ENCODE measurements at regions not wholly inside any gene's neighbourhood (a gene's known extent, or its start where the extent isn't known, plus 50 kb on each side); places are given as distances from the start of the nearest gene placed in this dataset.
"Not testable (repeated sequence)": the region's sequence is repeated elsewhere in the genome, so short reads cannot be mapped to it uniquely, and the experiment has no call there.

- no peak for DNase-seq
Measured at GRCh38 chr4:117014236-117014635, 71.1 kb downstream of the TRAM1L1 start.

- no peak for DNase-seq
Measured at GRCh38 chr4:117010671-117011070, 74.7 kb downstream of the TRAM1L1 start.

- DNase-seq: no peak
Measured at GRCh38 chr4:117001077-117001476, 84.3 kb downstream of the TRAM1L1 start.

- no peak for DNase-seq
Measured at GRCh38 chr4:116982656-116983055, 102.7 kb downstream of the TRAM1L1 start.

GRCh38 chr4:116980436-116980835 lies 104.9 kb downstream of the TRAM1L1 start:
- DNase-seq: not testable (repeated sequence)

- no peak for DNase-seq
Measured at GRCh38 chr4:116959045-116959444, 126.3 kb downstream of the TRAM1L1 start.

GRCh38 chr4:116953947-116954346 lies 131.4 kb downstream of the TRAM1L1 start:
- no peak for DNase-seq

- DNase-seq: no peak
Measured at GRCh38 chr4:116952530-116953136, 132.7 kb downstream of the TRAM1L1 start.

GRCh38 chr4:116949856-116950255 lies 135.5 kb downstream of the TRAM1L1 start:
- DNase-seq: no peak

GRCh38 chr4:116942315-116942714 lies 143.1 kb downstream of the TRAM1L1 start:
- DNase-seq: no peak

- no peak for DNase-seq
Measured at GRCh38 chr4:116930329-116930728, 155.0 kb downstream of the TRAM1L1 start.

GRCh38 chr4:116926631-116927295 lies 158.6 kb downstream of the TRAM1L1 start:
- DNase-seq: no peak

GRCh38 chr4:116925900-116926457 lies 159.4 kb downstream of the TRAM1L1 start:
- no peak for DNase-seq

- no peak for DNase-seq
Measured at GRCh38 chr4:116923389-116923788, 162.0 kb downstream of the TRAM1L1 start.

GRCh38 chr4:116913451-116913850 lies 171.9 kb downstream of the TRAM1L1 start:
- DNase-seq: no peak

- DNase-seq: no peak
Measured at GRCh38 chr4:116906758-116907157, 178.6 kb downstream of the TRAM1L1 start.

- no peak for DNase-seq
Measured at GRCh38 chr4:116899561-116899960, 185.8 kb downstream of the TRAM1L1 start.

- DNase-seq: no peak
Measured at GRCh38 chr4:116885579-116885978, 199.8 kb downstream of the TRAM1L1 start.

GRCh38 chr4:116882503-116882902 lies 202.9 kb downstream of the TRAM1L1 start:
- no peak for DNase-seq

- no peak for DNase-seq
Measured at GRCh38 chr4:116881077-116881476, 204.3 kb downstream of the TRAM1L1 start.

GRCh38 chr4:116880625-116881024 lies 204.8 kb downstream of the TRAM1L1 start:
- DNase-seq: no peak

- DNase-seq: no peak
Measured at GRCh38 chr4:116878280-116878679, 207.1 kb downstream of the TRAM1L1 start.

- no peak for DNase-seq
Measured at GRCh38 chr4:116877069-116877468, 208.3 kb downstream of the TRAM1L1 start.

- DNase-seq: no peak
Measured at GRCh38 chr4:116872941-116873340, 212.4 kb downstream of the TRAM1L1 start.

- DNase-seq: no peak
Measured at GRCh38 chr4:116872308-116872707, 213.1 kb downstream of the TRAM1L1 start.

Measured in activated CD4-positive, alpha-beta T cell treated with anti-CD3 and anti-CD28 coated beads, Interleukin-2, amount 50 U/mL, for 48 hours (primary cell).